ENCODE measurements at regions not wholly inside any gene's neighbourhood (a gene's known extent, or its start where the extent isn't known, plus 50 kb on each side); places are given as distances from the start of the nearest gene placed in this dataset.

GRCh38 chr13:73932091-73932490 lies 202.1 kb downstream of the KLF12 start:
- no peak for DNase-seq (ENCODE audit: low read depth, low spot score)
- TF ChIP-seq EZH2 (IDR thresholded peaks at IDR 0.05): no peak
- no peak for TF ChIP-seq POLR2AphosphoS5 (IDR thresholded peaks at IDR 0.05; ENCODE audit: borderline replicate concordance, low read depth, low read length)
- TF ChIP-seq FOXP2 (optimal IDR thresholded peaks at IDR 0.05; ENCODE audit: control extremely low read depth, extremely low read length, insufficient read depth): no peak
- H3K27ac ChIP-seq: no peak overlapping the region

DNA sequence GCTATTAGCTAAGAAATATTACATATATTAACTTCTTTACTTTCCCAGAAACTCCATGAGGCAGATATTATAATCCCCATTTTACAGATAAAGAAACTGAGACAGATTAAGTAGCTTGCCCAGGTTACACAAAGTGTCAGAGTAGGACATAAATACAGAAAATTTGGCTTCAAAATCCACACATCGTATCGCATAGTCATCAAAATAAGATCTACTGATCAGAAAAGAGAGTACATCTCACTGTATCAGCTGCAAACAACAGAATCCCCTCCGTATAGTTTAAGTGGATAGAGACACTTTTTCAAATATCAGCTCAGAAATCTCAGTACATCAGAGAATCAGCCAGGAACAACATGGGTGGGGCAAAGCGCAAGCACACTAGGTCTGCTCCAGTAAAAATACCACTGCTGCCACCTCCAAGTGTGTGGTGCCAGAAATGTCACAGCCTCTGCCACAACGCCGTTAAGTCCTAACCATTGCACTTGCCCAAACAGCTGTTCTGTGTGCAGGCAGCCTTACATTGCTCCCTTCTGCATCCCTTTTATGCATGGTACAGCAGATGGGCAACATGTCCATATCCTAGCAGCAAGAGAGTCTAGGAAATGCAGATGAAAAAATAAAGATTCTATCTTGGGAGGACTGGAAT lies 204.8 kb downstream of the KLF12 start:
- Histone ChIP-seq H3K4me3 (no peak overlapping the region), H3K36me3 (ENCODE audit: insufficient read depth, low read length) (no peaks in the 10 kb centered on the region), H3K9ac (ENCODE audit: insufficient read length) (no peak overlapping the region), H3K27ac (no peak overlapping the region), H3K9me3 (ENCODE audit: low read depth, low read length) (no peaks in the 10 kb centered on the region)
- no peak for TF ChIP-seq FOXP2 (optimal IDR thresholded peaks at IDR 0.05; ENCODE audit: control extremely low read depth, extremely low read length, insufficient read depth)
- TF ChIP-seq POLR2AphosphoS5 (IDR thresholded peaks at IDR 0.05; ENCODE audit: borderline replicate concordance, low read depth, low read length): no peak
- TF ChIP-seq EZH2 (IDR thresholded peaks at IDR 0.05): no peak
- no peak for DNase-seq (ENCODE audit: low read depth, low spot score)

More at GRCh38 chr13:73932091-73932490, 202.1 kb downstream of the KLF12 start:
- H3K9me3 ChIP-seq (ENCODE audit: low read depth, low read length): no peaks in the 10 kb centered on the region
- no peaks in the 10 kb centered on the region for H3K36me3 ChIP-seq (ENCODE audit: insufficient read depth, low read length)
- no peak overlapping the region for H3K4me3 ChIP-seq
- H3K9ac ChIP-seq (ENCODE audit: insufficient read length): no peak overlapping the region

- Histone ChIP-seq H3K9me3 (ENCODE audit: low read depth, low read length) (no peaks in the 10 kb centered on the region), H3K27ac (no peak overlapping the region), H3K36me3 (ENCODE audit: insufficient read depth, low read length) (no peaks in the 10 kb centered on the region), H3K9ac (ENCODE audit: insufficient read length) (no peak overlapping the region), H3K4me3 (no peak overlapping the region)
- DNase-seq (ENCODE audit: low read depth, low spot score): no peak
- TF ChIP-seq EZH2 (IDR thresholded peaks at IDR 0.05) (no peak), POLR2AphosphoS5 (IDR thresholded peaks at IDR 0.05; ENCODE audit: borderline replicate concordance, low read depth, low read length) (no peak), FOXP2 (optimal IDR thresholded peaks at IDR 0.05; ENCODE audit: control extremely low read depth, extremely low read length, insufficient read depth) (no peak)
Observed at GRCh38 chr13:73924607-73925006, 209.6 kb downstream of the KLF12 start.

GRCh38 chr13:73922493-73923393 lies 211.5 kb downstream of the KLF12 start:
- Histone ChIP-seq H3K27ac (no peak overlapping the region), H3K4me3 (no peak overlapping the region), H3K36me3 (ENCODE audit: insufficient read depth, low read length) (no peaks in the 10 kb centered on the region), H3K9ac (ENCODE audit: insufficient read length) (no peak overlapping the region), H3K9me3 (ENCODE audit: low read depth, low read length) (no peaks in the 10 kb centered on the region)
- no peak for DNase-seq (ENCODE audit: low read depth, low spot score)
- TF ChIP-seq POLR2AphosphoS5 (IDR thresholded peaks at IDR 0.05; ENCODE audit: borderline replicate concordance, low read depth, low read length) (no peak), EZH2 (IDR thresholded peaks at IDR 0.05) (no peak), FOXP2 (optimal IDR thresholded peaks at IDR 0.05; ENCODE audit: control extremely low read depth, extremely low read length, insufficient read depth) (no peak)

DNA sequence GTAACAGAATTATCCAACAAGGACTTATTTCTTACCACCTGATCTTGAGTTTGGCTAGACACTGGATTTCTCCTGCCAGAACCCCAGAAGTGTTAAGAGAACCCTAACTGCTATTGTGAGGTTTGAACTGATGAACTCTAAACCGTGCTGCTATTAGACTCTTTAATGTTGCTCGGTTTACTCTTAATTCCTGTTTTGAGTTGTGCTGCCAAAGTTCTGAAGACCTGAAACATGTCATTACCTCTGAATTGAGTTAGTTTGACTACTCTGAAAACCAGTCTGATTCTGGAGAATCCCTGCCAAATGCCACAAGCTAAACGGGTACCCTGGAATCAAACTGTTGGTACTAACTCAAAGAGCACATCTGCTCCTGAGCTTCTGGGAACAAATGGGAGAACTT lies 215.5 kb downstream of the KLF12 start:
- TF ChIP-seq POLR2AphosphoS5 (IDR thresholded peaks at IDR 0.05; ENCODE audit: borderline replicate concordance, low read depth, low read length): no peak
- no peak for TF ChIP-seq FOXP2 (optimal IDR thresholded peaks at IDR 0.05; ENCODE audit: control extremely low read depth, extremely low read length, insufficient read depth)
- TF ChIP-seq EZH2 (IDR thresholded peaks at IDR 0.05): no peak
- Histone ChIP-seq H3K36me3 (ENCODE audit: insufficient read depth, low read length) (no peaks in the 10 kb centered on the region), H3K4me3 (no peak overlapping the region), H3K27ac (no peak overlapping the region), H3K9me3 (ENCODE audit: low read depth, low read length) (no peaks in the 10 kb centered on the region), H3K9ac (ENCODE audit: insufficient read length) (no peak overlapping the region)
- DNase-seq (ENCODE audit: low read depth, low spot score): no peak

DNA sequence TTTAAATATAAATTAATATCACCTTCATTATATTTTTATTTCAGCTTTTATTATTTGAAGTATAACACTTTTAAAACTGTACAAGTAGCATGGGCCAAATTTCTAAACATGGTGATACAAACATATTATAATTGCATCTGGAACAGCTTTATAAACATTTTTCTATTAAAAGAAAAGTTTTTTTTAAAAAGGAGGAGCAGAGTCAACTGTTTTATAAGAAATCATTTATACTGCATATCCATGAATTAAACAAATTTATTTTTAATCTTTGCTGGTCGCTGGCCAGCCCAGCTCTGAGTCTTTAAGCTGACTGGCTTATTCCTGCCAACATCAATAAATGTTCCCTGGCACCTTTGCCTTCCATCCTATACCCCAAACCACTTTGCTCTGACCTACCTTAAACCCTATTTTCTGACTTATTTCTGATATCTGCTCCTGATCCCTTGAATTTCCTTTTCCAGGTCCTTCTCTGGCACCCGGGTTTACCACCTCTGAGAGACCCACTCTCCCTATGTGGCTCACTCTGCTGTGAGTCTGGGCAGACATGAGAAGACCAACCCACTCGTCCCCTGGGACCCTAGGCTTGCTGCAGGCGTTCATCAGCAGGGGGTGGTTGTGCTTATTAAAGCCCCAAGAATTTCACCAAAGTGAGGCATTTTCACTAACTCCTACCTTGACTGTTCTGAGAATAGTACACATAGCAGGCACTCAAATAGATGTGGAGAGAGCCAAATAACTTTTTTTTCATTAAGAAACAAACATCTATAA lies 220.3 kb downstream of the KLF12 start:
- Histone ChIP-seq H3K9me3 (ENCODE audit: low read depth, low read length) (no peaks in the 10 kb centered on the region), H3K36me3 (ENCODE audit: insufficient read depth, low read length) (no peaks in the 10 kb centered on the region), H3K4me3 (no peak overlapping the region), H3K27ac (no peak overlapping the region), H3K9ac (ENCODE audit: insufficient read length) (no peak overlapping the region)
- no peak for TF ChIP-seq EZH2 (IDR thresholded peaks at IDR 0.05)
- TF ChIP-seq POLR2AphosphoS5 (IDR thresholded peaks at IDR 0.05; ENCODE audit: borderline replicate concordance, low read depth, low read length): no peak
- no peak for TF ChIP-seq FOXP2 (optimal IDR thresholded peaks at IDR 0.05; ENCODE audit: control extremely low read depth, extremely low read length, insufficient read depth)
- DNase-seq (ENCODE audit: low read depth, low spot score): no peak

DNA sequence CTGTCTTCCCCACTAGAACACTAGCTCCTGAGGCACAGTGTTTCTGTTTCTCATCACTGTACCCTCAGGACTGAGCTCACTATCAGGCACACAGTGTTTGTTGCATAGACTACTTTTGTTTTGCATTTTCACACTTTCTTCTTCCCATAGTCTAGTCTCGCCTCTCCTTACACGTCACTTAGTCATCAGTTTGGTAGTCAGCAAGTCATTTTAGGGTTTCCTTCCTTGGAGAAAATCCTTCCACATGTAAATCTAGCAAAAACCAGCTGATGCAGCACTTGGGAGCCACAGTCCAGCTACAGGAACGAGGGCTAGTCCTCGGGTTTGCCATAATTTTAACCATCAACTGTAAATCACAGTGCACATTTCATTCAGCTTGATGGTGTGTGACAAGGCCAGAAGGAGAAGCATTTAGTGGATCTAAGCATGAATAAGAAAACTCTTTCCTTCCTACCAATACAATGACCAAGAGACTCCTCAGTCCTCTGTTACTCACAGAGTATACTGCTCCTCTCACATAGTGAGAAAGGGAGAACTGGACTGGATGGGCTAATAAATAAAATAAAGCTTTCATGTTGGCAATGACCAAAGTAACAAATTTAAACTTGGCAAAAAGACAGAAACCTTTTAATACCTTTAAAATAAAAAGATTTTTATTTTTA lies 221.0 kb downstream of the KLF12 start:
- H3K4me3 ChIP-seq: no peak overlapping the region
- no peak overlapping the region for H3K9ac ChIP-seq (ENCODE audit: insufficient read length)
- TF ChIP-seq POLR2AphosphoS5 (IDR thresholded peaks at IDR 0.05; ENCODE audit: borderline replicate concordance, low read depth, low read length) (no peak), FOXP2 (optimal IDR thresholded peaks at IDR 0.05; ENCODE audit: control extremely low read depth, extremely low read length, insufficient read depth) (no peak), EZH2 (IDR thresholded peaks at IDR 0.05) (no peak)
- no peaks in the 10 kb centered on the region for H3K9me3 ChIP-seq (ENCODE audit: low read depth, low read length)
- H3K27ac ChIP-seq: no peak overlapping the region
- no peak for DNase-seq (ENCODE audit: low read depth, low spot score)
- no peaks in the 10 kb centered on the region for H3K36me3 ChIP-seq (ENCODE audit: insufficient read depth, low read length)

Measured in SK-N-MC (cell line).